TTC549 (cell line): ENCODE measurements at regions not wholly inside any gene's neighbourhood (a gene's known extent, or its start where the extent isn't known, plus 50 kb on each side); places are given as distances from the start of the nearest gene placed in this dataset.

Experiments
- FAIRE-seq: peaks from 2 replicates; lab custom pipeline; 2012; peaks lifted over from hg19 to GRCh38; lab: Jason Lieb, UNC

DNA sequence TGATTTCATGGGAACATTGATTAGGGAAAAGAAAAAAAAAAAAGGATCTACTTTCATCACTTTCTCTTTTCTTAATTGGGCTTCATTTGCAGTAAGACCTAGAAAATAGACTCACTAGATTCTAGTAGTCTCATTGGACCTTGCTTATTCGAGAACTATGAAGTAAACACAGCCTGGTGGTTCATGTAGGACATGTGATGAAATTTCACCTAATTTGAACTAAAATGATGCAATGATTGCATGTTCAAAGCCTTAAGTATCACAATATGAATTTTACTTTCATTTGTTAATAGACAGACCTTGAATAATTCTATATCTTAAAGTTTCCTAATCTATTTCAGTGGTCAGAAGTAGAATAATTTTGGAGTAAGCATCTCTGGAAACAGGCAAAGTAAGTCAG is 688.9 kb upstream of the NRXN1 start:
- no peak for FAIRE-seq

- FAIRE-seq, result no peak
Observed at GRCh38 chr2:51718881-51719280, 686.9 kb upstream of the NRXN1 start.

DNA sequence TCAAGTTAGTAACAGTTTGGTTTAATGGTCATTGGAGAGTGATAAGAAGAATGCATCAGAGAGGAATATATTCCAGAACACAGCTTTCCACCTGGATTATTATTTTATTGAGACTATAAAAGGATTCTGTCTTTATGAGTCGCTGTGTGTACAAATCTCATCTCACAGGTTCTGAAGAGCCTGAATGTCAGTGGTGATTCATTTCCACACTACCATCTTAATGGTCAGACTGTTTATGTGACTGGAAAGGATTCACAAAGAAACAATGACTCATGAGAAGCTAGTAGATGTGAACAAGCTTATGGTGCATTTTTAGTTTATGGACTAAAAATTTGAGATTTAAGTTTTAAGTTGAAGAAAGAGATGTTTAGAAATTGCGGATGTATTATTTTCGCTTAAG is 685.4 kb upstream of the NRXN1 start:
- FAIRE-seq, result no peak

DNA sequence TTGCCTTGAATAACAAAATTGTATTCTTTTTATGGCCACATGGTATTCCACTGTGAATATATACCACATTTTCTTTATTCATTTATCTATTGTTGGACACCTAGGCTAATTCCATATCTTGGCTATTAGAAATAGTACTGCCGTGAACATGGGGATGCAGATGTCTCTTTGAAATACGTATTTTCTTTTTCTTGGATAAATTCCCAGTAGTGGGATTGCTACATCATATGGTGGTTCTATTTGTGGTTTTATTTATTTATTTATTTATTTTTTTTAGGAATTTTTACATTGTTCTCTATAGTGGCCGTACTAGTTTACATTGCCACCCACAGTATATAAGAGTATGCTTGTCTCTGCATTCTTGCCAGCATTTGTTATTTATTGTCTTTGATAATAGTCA is 679.8 kb upstream of the NRXN1 start:
- FAIRE-seq, result no peak

- no peak for FAIRE-seq
Observed at GRCh38 chr2:51710222-51710621, 678.3 kb upstream of the NRXN1 start.

GRCh38 chr2:51707625-51708024 is 675.7 kb upstream of the NRXN1 start:
- no peak for FAIRE-seq

GRCh38 chr2:51706220-51706619 is 674.3 kb upstream of the NRXN1 start:
- FAIRE-seq, result no peak

DNA sequence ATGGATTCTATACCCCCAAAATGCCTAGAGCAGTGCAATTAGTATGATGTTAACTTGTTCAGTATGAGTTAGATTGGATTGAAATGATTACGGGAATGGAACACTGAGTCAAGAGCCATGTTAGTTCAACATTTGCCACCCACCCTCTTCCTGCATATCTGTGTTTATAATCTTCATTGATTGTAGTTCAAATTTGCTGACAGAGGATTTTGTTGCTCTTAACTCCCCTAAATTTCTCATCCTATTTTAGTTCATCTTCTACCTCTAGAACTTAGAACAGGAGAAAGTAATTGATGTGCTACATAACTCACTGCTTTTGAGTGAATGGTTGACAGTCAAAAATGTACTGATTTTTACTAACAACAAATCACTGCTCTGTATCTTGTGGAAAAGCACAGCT is 673.5 kb upstream of the NRXN1 start:
- FAIRE-seq, result no peak

GRCh38 chr2:51698021-51698420 is 666.1 kb upstream of the NRXN1 start:
- no peak for FAIRE-seq

DNA sequence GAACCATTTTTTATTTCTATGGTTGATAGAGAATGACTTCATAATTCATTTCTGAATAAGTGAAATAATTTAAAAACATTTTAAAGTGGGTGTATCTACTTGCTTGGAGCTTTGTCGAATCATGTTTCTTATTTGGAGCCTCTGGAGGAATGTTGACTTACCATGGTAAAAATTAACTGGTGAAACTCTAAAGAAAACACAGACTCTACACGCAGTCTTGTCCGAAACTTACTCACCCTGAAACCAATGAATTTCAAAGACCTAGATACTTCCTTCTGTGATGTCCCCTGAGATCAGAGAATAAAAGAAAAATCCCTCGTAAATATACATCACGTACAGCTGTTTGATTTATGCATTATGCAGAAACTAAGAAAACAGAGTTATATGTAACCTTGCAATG is 665.2 kb upstream of the NRXN1 start:
- no peak for FAIRE-seq

DNA sequence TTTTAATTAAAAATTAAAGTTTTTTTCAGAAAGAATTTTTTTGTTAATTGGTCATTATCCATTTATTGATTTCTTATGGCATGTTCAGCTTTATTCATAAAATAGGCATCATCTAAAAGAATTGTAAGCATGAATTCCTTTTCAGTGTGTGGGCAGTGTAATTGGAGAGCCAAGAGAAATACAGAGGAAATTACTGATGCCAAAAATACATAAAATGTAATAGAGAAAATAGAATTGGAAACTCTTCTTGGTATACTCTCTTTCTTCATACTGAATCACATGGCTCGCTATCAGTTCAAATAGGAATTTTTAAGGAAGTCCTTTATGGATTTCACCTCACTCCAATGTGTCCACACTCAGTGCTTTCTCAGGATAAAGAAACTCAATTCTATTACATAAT is 663.6 kb upstream of the NRXN1 start:
- FAIRE-seq, result no peak

DNA sequence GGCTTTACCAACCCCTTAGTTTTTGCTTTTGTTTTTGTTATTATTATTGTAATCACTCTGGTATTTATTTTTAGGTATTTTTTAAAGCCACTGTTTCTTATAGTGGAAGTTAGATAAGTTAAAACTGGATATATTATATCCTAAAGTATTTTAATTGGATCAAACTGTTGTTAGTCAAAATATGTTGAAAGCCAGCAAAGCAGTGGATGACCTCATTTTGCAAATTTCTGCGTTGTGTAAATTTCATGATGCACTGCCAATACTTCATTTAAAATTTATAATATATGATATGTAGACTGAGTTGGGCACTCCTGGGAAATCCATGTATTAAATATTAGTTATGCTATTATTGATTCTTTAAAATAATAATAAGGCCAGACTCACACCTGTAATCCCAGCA is 661.7 kb upstream of the NRXN1 start:
- FAIRE-seq, result no peak

DNA sequence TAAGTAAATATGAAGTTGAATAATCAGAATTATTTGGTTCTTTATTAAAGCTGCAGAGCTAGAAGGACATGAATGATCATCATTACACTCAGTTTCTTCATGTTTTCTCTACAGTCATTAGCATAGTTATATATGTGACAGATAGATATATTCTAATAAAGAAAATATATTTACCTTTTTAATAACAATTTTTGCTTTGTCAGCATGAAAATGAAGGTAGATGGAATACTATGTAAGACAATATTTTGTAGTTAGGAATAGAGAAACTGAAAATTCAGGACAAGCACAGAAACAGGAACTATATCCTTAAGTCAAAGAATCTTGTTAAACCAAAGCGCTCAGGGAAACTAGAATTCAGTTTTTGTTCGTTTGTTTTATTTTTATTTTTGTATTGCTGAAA is 649.9 kb upstream of the NRXN1 start:
- FAIRE-seq, result no peak

DNA sequence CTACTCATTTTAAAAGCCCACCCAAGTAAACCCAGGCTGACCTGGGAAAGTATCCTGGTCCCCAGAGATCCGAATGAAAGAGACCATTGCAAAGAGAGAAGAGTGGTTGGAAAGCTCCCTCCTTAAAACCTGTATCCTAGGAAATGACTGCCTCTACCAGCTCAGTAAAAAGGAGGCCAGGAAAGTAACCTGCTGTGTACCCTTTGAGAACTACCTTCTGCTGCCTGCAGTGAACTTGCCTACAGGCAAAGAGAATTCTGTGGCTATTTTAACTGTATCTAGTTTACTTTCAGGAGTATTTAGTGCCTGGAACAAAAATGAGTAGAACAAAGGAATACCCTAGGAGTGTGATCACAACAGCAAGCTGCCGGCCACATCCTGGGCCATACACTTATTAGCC is 641.7 kb upstream of the NRXN1 start:
- no peak for FAIRE-seq

- no peak for FAIRE-seq
Observed at GRCh38 chr2:51667679-51668078, 635.7 kb upstream of the NRXN1 start.

- no peak for FAIRE-seq
Observed at GRCh38 chr2:51662187-51662586, 630.3 kb upstream of the NRXN1 start.

GRCh38 chr2:51657849-51658248 is 625.9 kb upstream of the NRXN1 start:
- FAIRE-seq, result no peak

GRCh38 chr2:51650769-51651168 is 618.8 kb upstream of the NRXN1 start:
- FAIRE-seq, result no peak

DNA sequence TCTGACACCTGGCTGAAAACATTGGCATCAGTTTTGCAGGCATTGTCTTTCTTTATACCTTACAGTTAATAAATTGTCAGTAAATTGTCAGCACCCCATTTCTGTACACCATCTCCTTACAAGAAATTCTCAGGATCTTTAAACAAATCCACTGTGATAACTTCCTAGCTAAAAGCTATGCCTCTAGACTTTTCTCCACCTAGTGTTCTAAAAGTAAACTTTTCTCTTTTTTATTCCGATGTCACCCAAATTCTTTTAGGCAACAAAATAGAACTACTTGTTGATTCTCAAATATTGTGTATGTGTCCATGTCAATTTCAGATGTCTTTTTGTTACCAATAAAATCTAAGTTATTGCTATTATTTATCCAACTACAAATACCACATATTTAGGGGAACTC is 617.4 kb upstream of the NRXN1 start:
- no peak for FAIRE-seq

GRCh38 chr2:51638811-51639210 is 606.9 kb upstream of the NRXN1 start:
- no peak for FAIRE-seq

DNA sequence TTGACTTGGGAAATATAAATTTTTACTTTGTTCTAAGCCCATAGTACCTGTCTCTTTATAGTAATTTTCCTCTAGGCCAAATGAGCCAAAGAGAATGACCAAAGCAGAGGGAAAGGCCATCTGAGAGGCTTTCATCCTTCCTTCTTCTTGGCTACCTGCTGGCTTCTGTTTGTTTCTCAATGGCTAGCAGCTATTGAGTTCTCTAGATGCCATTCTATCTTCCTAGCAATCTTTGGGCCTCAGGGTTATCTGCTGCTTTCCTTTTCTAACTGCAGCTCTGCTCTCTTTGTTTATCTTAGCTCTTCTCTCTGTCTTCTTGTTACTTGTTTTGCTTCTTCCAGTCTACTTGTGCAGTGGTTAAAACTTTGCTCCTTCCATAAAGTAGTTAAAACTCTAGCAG is 601.1 kb upstream of the NRXN1 start:
- no peak for FAIRE-seq

DNA sequence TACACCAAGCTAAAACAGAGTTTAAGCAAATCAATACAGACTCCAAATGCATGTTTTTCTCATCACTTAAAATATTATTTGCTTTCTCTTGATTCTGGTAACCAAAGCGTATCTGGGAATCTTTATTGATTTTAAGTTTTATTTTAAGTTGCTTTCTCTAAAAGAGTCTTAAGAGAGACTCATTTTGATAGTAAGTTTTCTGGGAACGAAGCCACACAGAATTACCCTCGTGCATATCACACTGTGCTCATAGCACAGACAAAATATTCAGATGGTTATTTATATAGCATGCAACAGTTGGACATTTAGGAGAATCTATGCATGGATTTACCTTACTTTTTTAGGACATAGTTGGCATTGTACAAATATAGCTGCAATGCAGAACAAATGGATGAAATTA is 597.5 kb upstream of the NRXN1 start:
- FAIRE-seq, result no peak

- no peak for FAIRE-seq
Observed at GRCh38 chr2:51628917-51629316, 597.0 kb upstream of the NRXN1 start.

DNA sequence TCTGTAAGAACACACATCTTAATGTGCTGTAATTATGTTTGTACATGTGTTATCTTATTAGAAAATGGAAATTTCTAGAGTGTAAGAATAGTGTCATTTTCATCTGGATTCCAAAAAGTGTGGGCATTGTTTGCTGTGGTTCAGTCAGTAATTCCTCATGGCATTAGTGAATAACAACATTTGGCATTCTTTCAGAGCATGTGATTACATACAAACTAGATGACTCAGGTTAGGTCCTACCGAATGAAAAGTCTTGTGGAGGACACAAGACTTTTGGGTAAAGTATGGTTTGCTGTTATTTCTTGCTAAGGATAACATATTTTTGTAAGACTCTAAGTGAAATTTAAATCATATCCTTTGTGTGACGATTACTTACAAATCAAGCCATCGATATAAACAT is 593.1 kb upstream of the NRXN1 start:
- no peak for FAIRE-seq

- no peak for FAIRE-seq
Observed at GRCh38 chr2:51620796-51621195, 588.9 kb upstream of the NRXN1 start.

GRCh38 chr2:51619961-51620360 is 588.0 kb upstream of the NRXN1 start:
- no peak for FAIRE-seq
